Esophagus muscularis mucosa (tissue), 3 donors: ENCODE measurements at regions not wholly inside any gene's neighbourhood (a gene's known extent, or its start where the extent isn't known, plus 50 kb on each side); places are given as distances from the start of the nearest gene placed in this dataset.

Experiments used
- POLR2A ChIP-seq: fragments of 450-650 bp; IDR thresholded peaks from one replicate; pipeline ENCODE4 v1.6.1; 2017; ENCODE audit warnings: antibody characterized with exemption, moderate library complexity, mild to moderate bottlenecking, low read depth
- TF ChIP-seq, protein P1 (sequence below), 3 experiments: fragments of 200-600 bp in 2 of 3; fragments of 450-650 bp in 1 of 3; sonication (generic) in 2 of 3; IDR thresholded peaks; one replicate each; pipeline ENCODE4 v1.5.1; 2017 to 2019; ENCODE audit warnings: antibody characterized with exemption in 3 of 3, mild to moderate bottlenecking in 2 of 3, moderate library complexity in 1 of 3

DNA sequence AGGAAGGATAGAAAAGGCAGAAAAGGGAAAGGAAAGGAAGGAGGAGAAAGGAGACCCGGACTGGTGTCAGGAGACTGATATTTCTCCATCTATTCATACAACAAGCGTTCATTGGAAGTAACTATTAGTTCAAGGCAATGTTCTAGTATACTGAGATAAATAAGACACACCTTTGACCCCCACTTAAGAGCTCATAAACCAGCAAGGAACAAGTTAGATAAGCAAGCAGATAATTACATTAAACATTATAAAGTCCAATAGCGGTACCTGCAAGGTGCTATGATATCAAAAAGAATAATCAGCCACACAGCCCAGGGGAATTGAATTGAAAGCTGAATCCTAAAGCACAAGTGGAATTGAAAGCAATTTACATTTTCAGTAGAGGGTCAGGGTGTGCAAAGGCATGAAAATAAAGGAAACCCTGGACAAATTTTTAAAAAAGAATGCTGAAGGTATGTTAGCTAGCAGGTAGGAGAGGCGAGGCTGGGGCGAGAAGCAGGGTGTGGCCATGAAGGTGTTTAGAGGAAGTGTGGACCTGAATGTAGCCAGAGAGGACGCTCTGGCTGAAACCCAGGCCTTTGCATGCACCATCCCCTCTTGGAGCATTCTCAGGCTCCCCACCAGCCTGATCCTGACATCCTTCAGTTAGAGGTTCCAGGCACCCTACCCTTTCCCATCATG, 200.0 kb downstream of the SETD4 start:
- TF ChIP-seq, protein P1, sequence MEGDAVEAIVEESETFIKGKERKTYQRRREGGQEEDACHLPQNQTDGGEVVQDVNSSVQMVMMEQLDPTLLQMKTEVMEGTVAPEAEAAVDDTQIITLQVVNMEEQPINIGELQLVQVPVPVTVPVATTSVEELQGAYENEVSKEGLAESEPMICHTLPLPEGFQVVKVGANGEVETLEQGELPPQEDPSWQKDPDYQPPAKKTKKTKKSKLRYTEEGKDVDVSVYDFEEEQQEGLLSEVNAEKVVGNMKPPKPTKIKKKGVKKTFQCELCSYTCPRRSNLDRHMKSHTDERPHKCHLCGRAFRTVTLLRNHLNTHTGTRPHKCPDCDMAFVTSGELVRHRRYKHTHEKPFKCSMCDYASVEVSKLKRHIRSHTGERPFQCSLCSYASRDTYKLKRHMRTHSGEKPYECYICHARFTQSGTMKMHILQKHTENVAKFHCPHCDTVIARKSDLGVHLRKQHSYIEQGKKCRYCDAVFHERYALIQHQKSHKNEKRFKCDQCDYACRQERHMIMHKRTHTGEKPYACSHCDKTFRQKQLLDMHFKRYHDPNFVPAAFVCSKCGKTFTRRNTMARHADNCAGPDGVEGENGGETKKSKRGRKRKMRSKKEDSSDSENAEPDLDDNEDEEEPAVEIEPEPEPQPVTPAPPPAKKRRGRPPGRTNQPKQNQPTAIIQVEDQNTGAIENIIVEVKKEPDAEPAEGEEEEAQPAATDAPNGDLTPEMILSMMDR (IDR thresholded peaks at IDR 0.05) = no peak
- TF ChIP-seq POLR2A = no peak
